Neutrophil (primary cell): ENCODE measurements at regions not wholly inside any gene's neighbourhood (a gene's known extent, or its start where the extent isn't known, plus 50 kb on each side); places are given as distances from the start of the nearest gene placed in this dataset.

Experiments used
- H3K27ac ChIP-seq: fragments of 200-600 bp; sonication (generic); 2 replicates; pipeline ENCODE4 v1.5.1; 2016; ENCODE audit warnings: mild to moderate bottlenecking, moderate library complexity
- H3K27me3 ChIP-seq: fragments of 200-600 bp; sonication (generic); 2 replicates; pipeline ENCODE4 v1.6.0; 2016; ENCODE audit warnings: mild to moderate bottlenecking
- H3K36me3 ChIP-seq: fragments of 200-600 bp; sonication (generic); 2 replicates; pipeline ENCODE4 v1.5.1; 2017
- H3K4me1 ChIP-seq, 2 experiments: fragments of 200-600 bp in 1 of 2; sonication (generic) in 1 of 2; 1 replicate in 1 of 2; 2 replicates in 1 of 2; pipeline versions ENCODE4 v1.5.1 to v1.6.1; 2013 to 2016; ENCODE audit warnings: low read depth in 1 of 2, low read length in 1 of 2, mild to moderate bottlenecking in 1 of 2, moderate library complexity in 1 of 2; ENCODE audit not compliant: control insufficient read depth in 1 of 2, insufficient read depth in 1 of 2
- H3K4me3 ChIP-seq, 2 experiments: fragments of 200-600 bp in 1 of 2; sonication (generic) in 1 of 2; 1 replicate in 1 of 2; 2 replicates in 1 of 2; pipeline ENCODE4 v1.5.1; 2013 to 2016; ENCODE audit warnings: low read depth in 1 of 2, low read length in 1 of 2, mild to moderate bottlenecking in 1 of 2, moderate library complexity in 1 of 2
- H3K9me3 ChIP-seq: fragments of 200-600 bp; sonication (generic); 2 replicates; pipeline ENCODE4 v1.5.1; 2016
- CTCF ChIP-seq: fragments of 200-600 bp; sonication (generic); IDR thresholded peaks from 2 replicates; pipeline ENCODE4 v1.5.1; 2016; ENCODE audit warnings: antibody characterized with exemption

DNA sequence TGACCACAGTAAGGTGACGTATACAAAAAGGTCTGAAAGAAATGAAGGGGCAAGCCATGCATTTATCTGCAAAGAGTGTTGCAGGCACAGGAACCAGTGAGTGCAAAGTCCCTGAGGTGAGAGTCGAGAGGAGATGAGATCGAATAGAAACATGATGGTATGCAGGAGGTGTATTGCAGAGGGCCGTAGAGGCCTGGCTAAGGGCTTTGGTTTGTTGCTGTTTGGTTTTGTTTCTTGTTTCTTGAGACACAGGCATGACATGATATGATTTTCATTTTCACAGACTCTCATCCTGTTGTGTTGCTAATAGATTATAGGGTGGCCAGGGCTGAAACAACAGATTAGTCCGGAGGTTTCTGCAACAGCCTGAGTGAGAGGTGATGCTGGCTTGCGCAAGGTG lies 80.4 kb downstream of the HSPH1 start:
- Histone ChIP-seq H3K36me3 (no peaks in the 10 kb centered on the region), H3K9me3 (no peaks in the 10 kb centered on the region), H3K27ac (no peak overlapping the region), H3K27me3 (peaks cover 64% of the 10 kb centered on the region), H3K4me1 (no peaks in the 10 kb centered on the region), H3K4me3 (no peak overlapping the region)
- no peak for TF ChIP-seq CTCF

GRCh38 chr13:31074756-31075155 lies 86.9 kb downstream of the HSPH1 start:
- Histone ChIP-seq H3K27ac (no peak overlapping the region), H3K27me3 (peaks cover 26% of the 10 kb centered on the region), H3K36me3 (no peaks in the 10 kb centered on the region), H3K4me1 (no peaks in the 10 kb centered on the region), H3K9me3 (no peaks in the 10 kb centered on the region), H3K4me3 (no peak overlapping the region)
- TF ChIP-seq CTCF, result no peak

DNA sequence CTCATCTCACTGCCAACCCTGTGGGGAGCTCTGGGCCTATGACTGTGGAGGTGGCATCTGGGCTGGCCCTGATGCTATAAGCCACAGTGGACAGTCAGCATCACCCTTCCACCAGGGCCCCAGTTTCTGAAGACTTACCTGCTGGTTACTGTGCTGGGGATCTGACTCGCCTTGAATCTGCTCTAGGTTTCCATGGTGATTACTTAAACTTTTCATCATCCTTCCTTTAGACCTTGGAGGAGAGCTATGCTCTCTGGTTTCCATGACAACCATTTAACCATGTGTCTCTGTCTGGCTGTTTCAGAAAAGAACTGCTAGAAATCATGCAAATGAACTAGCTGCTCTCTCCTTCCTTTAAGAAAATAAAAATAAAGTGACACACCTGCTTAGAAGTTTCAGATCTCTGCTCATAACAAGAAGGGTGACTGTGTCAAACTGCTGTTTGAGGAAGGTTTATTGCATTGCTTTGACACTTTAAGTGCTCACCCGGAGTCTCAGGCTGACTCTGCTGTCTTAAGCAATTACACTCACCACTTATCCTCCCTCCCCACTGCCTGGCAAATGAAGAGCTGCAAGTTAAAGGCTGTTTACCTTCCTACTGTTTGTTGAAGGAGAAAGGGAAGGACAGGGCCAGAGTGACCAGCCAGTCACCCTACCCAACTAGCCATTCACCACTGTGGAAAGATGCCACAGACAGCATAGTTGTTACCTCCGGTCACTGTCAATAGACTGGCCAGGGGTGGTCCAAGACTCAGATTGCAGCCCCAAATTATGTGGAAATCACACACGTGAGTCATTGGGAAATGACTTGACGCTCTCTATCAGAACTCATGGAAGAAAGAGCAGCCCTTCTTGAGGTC lies 87.6 kb downstream of the HSPH1 start:
- TF ChIP-seq CTCF, result no peak
- Histone ChIP-seq H3K36me3 (no peaks in the 10 kb centered on the region), H3K27ac (no peak overlapping the region), H3K9me3 (no peaks in the 10 kb centered on the region), H3K27me3 (peaks cover 26% of the 10 kb centered on the region), H3K4me3 (no peak overlapping the region), H3K4me1 (no peaks in the 10 kb centered on the region)

DNA sequence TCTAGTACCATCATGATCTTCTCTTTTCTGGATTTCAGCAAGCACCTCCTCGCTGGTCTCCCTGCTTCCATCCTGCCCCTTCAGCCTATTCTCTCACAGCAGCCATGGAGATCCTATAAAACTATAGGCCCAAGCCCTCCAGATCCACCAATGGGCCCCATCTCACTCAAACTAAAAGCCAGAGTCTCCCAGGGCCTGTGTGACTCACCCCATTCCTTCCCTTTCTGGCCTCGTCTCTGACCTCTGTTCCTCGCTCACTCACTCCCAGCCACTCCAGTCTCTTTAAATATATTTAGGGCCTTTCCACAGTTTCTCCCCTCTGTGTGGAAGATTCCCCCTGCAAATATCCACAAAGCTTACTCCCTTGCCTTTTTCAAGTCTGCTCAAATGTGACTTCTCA lies 89.7 kb downstream of the HSPH1 start:
- Histone ChIP-seq H3K36me3 (no peaks in the 10 kb centered on the region), H3K27me3 (peaks cover 16% of the 10 kb centered on the region), H3K27ac (no peak overlapping the region), H3K4me3 (no peak overlapping the region), H3K4me1 (no peaks in the 10 kb centered on the region), H3K9me3 (no peaks in the 10 kb centered on the region)
- no peak for TF ChIP-seq CTCF

- Histone ChIP-seq H3K4me1 (no peaks in the 10 kb centered on the region), H3K4me3 (no peak overlapping the region), H3K27me3 (peaks cover 15% of the 10 kb centered on the region), H3K36me3 (no peaks in the 10 kb centered on the region), H3K27ac (no peak overlapping the region), H3K9me3 (no peaks in the 10 kb centered on the region)
- TF ChIP-seq CTCF, result no peak
Measured at GRCh38 chr13:31069808-31070534, 91.7 kb downstream of the HSPH1 start.
